ENCODE measurements at regions not wholly inside any gene's neighbourhood (a gene's known extent, or its start where the extent isn't known, plus 50 kb on each side); places are given as distances from the start of the nearest gene placed in this dataset.

DNA sequence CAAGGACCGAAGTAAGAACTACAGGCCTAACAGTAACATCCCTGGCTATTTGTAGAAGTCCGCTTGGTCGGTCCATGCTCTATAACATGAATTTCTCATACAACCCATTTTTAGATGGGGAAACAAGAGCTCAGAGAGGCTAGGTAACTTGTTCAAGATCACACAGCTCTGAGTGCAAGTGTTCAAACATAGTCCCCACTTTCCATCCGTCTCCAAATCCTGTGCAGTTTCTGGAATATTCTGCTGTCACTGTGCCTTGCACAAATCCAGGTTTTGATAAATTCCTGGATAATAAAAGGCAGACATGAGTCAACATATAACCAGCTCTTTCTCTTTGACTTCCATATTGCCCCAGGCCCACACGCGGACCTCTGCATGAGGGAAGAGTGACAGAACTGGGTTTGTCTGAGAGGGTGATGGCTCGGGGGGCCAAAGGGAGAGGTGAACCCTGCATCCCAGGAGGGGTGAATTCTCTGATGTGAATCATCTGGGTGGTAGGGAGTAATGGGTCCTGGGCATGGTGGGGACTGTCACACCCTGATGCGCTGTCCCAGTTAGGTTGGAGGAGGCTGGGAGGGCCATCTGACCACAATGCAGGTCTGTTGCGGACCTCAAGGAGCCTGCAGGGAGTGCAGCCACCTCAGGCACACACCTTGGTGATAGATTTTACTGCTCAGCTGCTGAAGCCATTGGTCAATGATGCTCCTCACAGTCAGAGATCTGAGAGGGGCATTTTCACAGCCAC is 162.2 kb downstream of the SMAD6 start:
- TF ChIP-seq, protein P1, sequence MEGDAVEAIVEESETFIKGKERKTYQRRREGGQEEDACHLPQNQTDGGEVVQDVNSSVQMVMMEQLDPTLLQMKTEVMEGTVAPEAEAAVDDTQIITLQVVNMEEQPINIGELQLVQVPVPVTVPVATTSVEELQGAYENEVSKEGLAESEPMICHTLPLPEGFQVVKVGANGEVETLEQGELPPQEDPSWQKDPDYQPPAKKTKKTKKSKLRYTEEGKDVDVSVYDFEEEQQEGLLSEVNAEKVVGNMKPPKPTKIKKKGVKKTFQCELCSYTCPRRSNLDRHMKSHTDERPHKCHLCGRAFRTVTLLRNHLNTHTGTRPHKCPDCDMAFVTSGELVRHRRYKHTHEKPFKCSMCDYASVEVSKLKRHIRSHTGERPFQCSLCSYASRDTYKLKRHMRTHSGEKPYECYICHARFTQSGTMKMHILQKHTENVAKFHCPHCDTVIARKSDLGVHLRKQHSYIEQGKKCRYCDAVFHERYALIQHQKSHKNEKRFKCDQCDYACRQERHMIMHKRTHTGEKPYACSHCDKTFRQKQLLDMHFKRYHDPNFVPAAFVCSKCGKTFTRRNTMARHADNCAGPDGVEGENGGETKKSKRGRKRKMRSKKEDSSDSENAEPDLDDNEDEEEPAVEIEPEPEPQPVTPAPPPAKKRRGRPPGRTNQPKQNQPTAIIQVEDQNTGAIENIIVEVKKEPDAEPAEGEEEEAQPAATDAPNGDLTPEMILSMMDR (conservative IDR thresholded peaks at IDR 0.05 in 1 of 2, IDR thresholded peaks at IDR 0.05 in 1 of 2; ENCODE audit: extremely low read depth in 1 of 2, insufficient read depth in 1 of 2, low read depth in 1 of 2, low read length in 2 of 2): no peak
- TF ChIP-seq EZH2 (IDR thresholded peaks at IDR 0.05; ENCODE audit: borderline replicate concordance, low read length): no peak

Measured in mammary epithelial cell (primary cell).